ENCODE measurements at regions not wholly inside any gene's neighbourhood (a gene's known extent, or its start where the extent isn't known, plus 50 kb on each side); places are given as distances from the start of the nearest gene placed in this dataset.

DNA sequence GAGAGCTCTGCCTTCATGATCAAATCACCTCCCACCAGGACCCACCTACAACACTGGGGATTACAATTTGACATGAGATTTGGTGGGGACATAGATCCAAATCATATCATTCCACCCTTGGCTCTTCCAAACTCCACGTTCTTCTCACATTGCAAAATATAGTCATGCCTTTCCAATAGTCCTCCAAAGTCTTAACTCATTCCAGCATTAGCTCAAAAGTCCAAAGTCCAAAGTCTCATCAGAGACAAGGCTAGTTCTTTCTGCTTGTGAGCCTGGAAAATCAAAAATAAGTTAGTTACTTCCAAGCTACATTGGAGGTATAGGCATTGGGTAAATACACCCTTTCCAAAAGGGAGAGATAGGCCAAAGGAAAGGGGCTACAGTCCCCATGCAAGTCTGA is 186.9 kb upstream of the PAPPA start:
- no peak for DNase-seq (ENCODE audit: low spot score)
- no peak overlapping the region for H3K27ac ChIP-seq
- POLR2A ChIA-PET (ENCODE audit: low non-redundant PET) = no interaction called here
- CTCF ChIA-PET = no interaction called here
- TF ChIP-seq, protein P1, sequence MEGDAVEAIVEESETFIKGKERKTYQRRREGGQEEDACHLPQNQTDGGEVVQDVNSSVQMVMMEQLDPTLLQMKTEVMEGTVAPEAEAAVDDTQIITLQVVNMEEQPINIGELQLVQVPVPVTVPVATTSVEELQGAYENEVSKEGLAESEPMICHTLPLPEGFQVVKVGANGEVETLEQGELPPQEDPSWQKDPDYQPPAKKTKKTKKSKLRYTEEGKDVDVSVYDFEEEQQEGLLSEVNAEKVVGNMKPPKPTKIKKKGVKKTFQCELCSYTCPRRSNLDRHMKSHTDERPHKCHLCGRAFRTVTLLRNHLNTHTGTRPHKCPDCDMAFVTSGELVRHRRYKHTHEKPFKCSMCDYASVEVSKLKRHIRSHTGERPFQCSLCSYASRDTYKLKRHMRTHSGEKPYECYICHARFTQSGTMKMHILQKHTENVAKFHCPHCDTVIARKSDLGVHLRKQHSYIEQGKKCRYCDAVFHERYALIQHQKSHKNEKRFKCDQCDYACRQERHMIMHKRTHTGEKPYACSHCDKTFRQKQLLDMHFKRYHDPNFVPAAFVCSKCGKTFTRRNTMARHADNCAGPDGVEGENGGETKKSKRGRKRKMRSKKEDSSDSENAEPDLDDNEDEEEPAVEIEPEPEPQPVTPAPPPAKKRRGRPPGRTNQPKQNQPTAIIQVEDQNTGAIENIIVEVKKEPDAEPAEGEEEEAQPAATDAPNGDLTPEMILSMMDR (conservative IDR thresholded peaks at IDR 0.05; ENCODE audit: low read depth) = no peak

DNA sequence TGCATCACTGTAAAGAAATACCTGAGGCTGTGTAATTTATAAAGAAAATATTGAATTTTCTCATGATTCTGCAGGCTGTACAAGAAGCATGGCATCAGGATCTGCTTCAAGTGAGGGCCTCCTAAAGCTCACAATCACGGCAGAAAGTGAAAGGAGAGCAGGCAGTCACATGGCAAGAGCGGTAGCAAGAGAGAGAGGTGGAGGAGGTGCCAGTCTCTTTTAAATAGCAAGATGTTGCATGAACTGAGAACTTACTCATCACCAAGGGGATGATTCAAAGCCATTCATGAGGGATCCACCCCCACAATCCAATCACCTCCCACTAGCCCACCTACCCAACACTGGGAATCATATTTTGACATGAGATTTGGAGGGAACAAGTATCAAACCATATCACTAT is 184.5 kb upstream of the PAPPA start:
- ChIA-PET CTCF (no interaction called here), POLR2A (ENCODE audit: low non-redundant PET) (no interaction called here)
- TF ChIP-seq, protein P1 (conservative IDR thresholded peaks at IDR 0.05; ENCODE audit: low read depth) = no peak
- no peak overlapping the region for H3K27ac ChIP-seq
- peak; percentile 17 for DNase-seq (ENCODE audit: low spot score)

DNA sequence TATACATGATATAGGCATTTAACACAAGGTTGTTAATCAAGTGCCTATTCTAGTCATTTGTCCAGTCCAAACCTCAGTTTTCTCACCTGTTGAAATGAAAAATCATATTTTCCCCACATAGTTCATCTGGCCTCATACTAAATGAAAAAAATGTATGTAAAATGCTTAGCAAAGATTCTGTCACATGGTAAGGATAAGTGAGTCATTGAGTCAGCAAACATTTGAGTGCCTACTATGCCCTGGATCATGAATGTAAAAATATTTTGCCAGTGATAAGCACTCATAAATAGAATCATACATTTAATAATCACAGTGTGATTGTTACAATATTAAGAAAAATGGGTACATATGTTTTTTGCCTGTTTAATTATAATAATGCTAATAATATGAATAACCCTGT is 181.2 kb upstream of the PAPPA start:
- ChIA-PET POLR2A (ENCODE audit: low non-redundant PET) (no interaction called here), CTCF (interaction anchor here (1.0 kb wide), 1 partner anchor 433 kb away, joined by 4 read pairs; no protein-coding TSS in a partner anchor)
- TF ChIP-seq, protein P1 (conservative IDR thresholded peaks at IDR 0.05; ENCODE audit: low read depth) = no peak
- no peak overlapping the region for H3K27ac ChIP-seq
- DNase-seq (ENCODE audit: low spot score) = no peak

DNA sequence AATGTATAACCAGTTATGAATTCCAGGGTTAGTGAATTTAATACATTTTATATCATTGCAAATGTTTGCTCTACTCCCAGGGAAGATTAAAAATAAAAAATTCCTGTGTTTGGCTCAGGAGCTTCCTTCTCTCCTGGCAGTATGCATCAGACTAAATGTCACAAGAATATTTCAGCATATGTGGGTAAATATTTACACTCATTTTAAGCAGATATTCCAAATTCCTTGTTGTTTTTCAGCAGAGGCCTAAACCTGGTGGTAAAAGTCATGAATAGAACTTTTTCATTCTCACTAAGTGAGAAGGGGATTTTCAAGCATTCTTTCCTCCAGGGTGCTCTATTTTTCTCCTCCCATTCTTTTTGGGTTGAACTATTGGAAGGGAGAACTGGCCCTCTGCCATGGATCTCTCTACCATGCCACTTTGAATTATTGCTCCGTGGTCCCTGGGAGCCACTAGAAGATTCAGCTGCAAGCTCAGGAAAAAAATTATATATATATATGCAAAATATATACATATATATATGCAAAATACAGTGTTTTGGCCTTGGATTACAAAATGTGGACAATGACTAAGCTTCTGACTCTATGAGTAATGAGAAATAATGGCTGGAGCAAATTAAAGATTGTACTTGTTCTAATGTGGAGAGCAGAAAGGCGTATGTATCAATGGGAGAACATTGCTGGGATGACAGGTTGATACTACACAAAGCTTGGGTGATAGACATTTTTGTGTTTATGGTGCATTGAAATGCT is 180.6 kb upstream of the PAPPA start:
- TF ChIP-seq, protein P1 (conservative IDR thresholded peaks at IDR 0.05; ENCODE audit: low read depth) = no peak
- POLR2A ChIA-PET (ENCODE audit: low non-redundant PET) = no interaction called here
- CTCF ChIA-PET = interaction anchor here (0.7 to 1.0 kb wide), 2 partner anchors 19 to 433 kb away, joined by 4 read pairs; no protein-coding TSS in a partner anchor
- no peak overlapping the region for H3K27ac ChIP-seq
- no peak for DNase-seq (ENCODE audit: low spot score)

DNA sequence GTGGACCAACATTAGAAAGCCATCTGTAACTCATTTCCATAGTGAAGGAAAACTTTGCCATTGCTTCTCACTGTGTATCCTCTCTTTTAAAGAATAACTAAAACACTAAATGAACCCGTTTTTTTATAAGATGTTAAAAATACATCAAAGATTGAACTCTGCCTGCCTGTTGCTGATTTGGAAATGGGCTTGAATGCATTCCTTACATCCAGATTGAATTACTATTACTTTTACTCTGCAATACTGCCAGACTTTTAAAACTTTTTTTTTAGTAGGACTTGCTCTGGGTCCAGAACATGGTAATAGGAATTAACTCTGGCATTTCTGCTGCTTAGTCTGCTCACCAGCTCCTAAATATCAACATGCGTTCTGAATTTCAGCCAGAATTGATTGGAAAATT is 176.8 kb upstream of the PAPPA start:
- TF ChIP-seq, protein P1 (conservative IDR thresholded peaks at IDR 0.05; ENCODE audit: low read depth) = no peak
- H3K27ac ChIP-seq = no peak overlapping the region
- DNase-seq (ENCODE audit: low spot score) = no peak
- CTCF ChIA-PET = no interaction called here
- POLR2A ChIA-PET (ENCODE audit: low non-redundant PET) = no interaction called here

DNA sequence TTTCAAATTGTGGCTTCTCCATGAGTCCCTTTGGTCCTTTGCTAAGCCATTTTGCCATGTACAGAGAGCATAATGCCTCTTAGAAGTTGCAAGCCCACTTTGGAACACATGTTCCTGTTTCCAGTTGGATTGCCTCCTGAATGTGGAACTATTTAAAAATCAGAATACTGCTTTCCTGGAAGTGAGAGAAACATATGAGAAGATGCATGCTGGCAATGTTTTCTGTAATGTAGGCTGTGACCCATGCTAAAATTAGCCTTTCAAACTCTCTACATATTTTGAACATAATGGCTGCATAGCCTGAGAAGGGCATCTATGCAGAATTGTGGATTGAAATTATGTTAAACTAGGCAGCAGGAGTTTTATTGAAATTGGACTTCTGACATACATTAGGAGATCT is 175.5 kb upstream of the PAPPA start:
- no peak overlapping the region for H3K27ac ChIP-seq
- DNase-seq (ENCODE audit: low spot score) = no peak
- TF ChIP-seq, protein P1 (conservative IDR thresholded peaks at IDR 0.05; ENCODE audit: low read depth) = no peak
- POLR2A ChIA-PET (ENCODE audit: low non-redundant PET) = no interaction called here
- CTCF ChIA-PET = interaction anchor here (0.7 kb wide), 1 partner anchor 213 kb away, joined by 3 read pairs; no protein-coding TSS in a partner anchor

Data from RWPE1 (cell line).